Fibroblast of lung (primary cell): ENCODE measurements at regions not wholly inside any gene's neighbourhood (a gene's known extent, or its start where the extent isn't known, plus 50 kb on each side); places are given as distances from the start of the nearest gene placed in this dataset.

Experiments
- CTCF ChIP-seq, 2 donors: IDR thresholded peaks in 1 of 2; conservative IDR thresholded peaks in 1 of 2; 1 replicate in 1 of 2; 2 replicates in 1 of 2; pipeline ENCODE4 v1.5.1; 2011 to 2012; ENCODE audit warnings: low read length in 2 of 2, control low read depth in 1 of 2, inconsistent platforms in 1 of 2, low read depth in 1 of 2, mild to moderate bottlenecking in 1 of 2
- EZH2 ChIP-seq: IDR thresholded peaks from 2 replicates; pipeline ENCODE4 v1.5.1; 2012; ENCODE audit warnings: low read length, control low read depth, mild to moderate bottlenecking; ENCODE audit errors: missing control alignments

GRCh38 chr9:80292231-80292630, 720.5 kb downstream of the TLE4 start:
- TF ChIP-seq CTCF (conservative IDR thresholded peaks at IDR 0.05 in 1 of 2, IDR thresholded peaks at IDR 0.05 in 1 of 2; ENCODE audit: low read depth in 1 of 2, low read length in 2 of 2) (no peak), EZH2 (no peak)
